Osteoblast (primary cell): ENCODE measurements at regions not wholly inside any gene's neighbourhood (a gene's known extent, or its start where the extent isn't known, plus 50 kb on each side); places are given as distances from the start of the nearest gene placed in this dataset.

Source experiments
- DNase-seq: peaks from one replicate; pipeline ENCODE4 v3.0.0; 2011; ENCODE audit warnings: low spot score, mixed read lengths; ENCODE audit not compliant: insufficient read length; ENCODE audit errors: missing footprints
- H2AFZ ChIP-seq: 2 replicates; pipeline ENCODE4 v1.6.0; 2011; ENCODE audit warnings: mild to moderate bottlenecking, low read length
- H3K27ac ChIP-seq: 2 replicates; pipeline ENCODE4 v1.5.1; 2011; ENCODE audit warnings: mild to moderate bottlenecking, low read depth, low read length, moderate library complexity
- H3K27me3 ChIP-seq: 2 replicates; pipeline ENCODE4 v1.6.0; 2012; ENCODE audit warnings: mild to moderate bottlenecking, control low read depth, inconsistent platforms, low read length, moderate library complexity; ENCODE audit not compliant: insufficient read depth
- H3K36me3 ChIP-seq: 2 replicates; pipeline ENCODE4 v1.5.1; 2011; ENCODE audit warnings: mild to moderate bottlenecking, low read length, control low read depth, moderate library complexity; ENCODE audit not compliant: insufficient read depth
- H3K4me1 ChIP-seq: 2 replicates; pipeline ENCODE4 v1.5.1; 2011; ENCODE audit warnings: mild to moderate bottlenecking, low read length, control low read depth, moderate library complexity; ENCODE audit not compliant: insufficient read depth
- H3K4me2 ChIP-seq: 2 replicates; pipeline ENCODE4 v1.6.0; 2011; ENCODE audit warnings: mild to moderate bottlenecking, low read length; ENCODE audit not compliant: insufficient read depth
- H3K4me3 ChIP-seq: fragments of 200-600 bp; sonication (generic); 3 replicates; pipeline ENCODE4 v1.5.1; 2012; ENCODE audit warnings: mild to moderate bottlenecking, low read length, inconsistent platforms; ENCODE audit not compliant: insufficient read depth
- H3K79me2 ChIP-seq: 2 replicates; pipeline ENCODE4 v1.6.0; 2012; ENCODE audit warnings: mild to moderate bottlenecking, low read length, control low read depth, inconsistent platforms; ENCODE audit not compliant: insufficient read depth
- H3K9me3 ChIP-seq: 2 replicates; pipeline ENCODE4 v1.5.1; 2011; ENCODE audit warnings: low read depth, low read length, control low read depth
- H4K20me1 ChIP-seq: 2 replicates; pipeline ENCODE4 v1.6.0; 2012; ENCODE audit warnings: mild to moderate bottlenecking, low read length, control low read depth; ENCODE audit not compliant: insufficient read depth
- CTCF ChIP-seq: IDR thresholded peaks from 2 replicates; pipeline ENCODE4 v1.5.1; 2011; ENCODE audit warnings: mild to moderate bottlenecking, low read depth, low read length, moderate library complexity; ENCODE audit errors: extremely low read depth

- H3K79me2 ChIP-seq: no peaks in the 10 kb centered on the region
- H4K20me1 ChIP-seq: no peaks in the 10 kb centered on the region
- H2AFZ ChIP-seq: no peak overlapping the region
- no peak overlapping the region for H3K4me3 ChIP-seq
- H3K4me1 ChIP-seq: no peaks in the 10 kb centered on the region
- H3K27me3 ChIP-seq: no peaks in the 10 kb centered on the region
- no peak overlapping the region for H3K4me2 ChIP-seq
- H3K9me3 ChIP-seq: no peaks in the 10 kb centered on the region
- no peak overlapping the region for H3K27ac ChIP-seq
- H3K36me3 ChIP-seq: no peaks in the 10 kb centered on the region
- TF ChIP-seq CTCF: no peak
- no peak for DNase-seq
Observed at GRCh38 chr14:36083317-36083716, 93.2 kb downstream of the PTCSC3 start.

- no peaks in the 10 kb centered on the region for H4K20me1 ChIP-seq
- no peaks in the 10 kb centered on the region for H3K4me1 ChIP-seq
- no peaks in the 10 kb centered on the region for H3K36me3 ChIP-seq
- DNase-seq: no peak
- no peak overlapping the region for H3K27ac ChIP-seq
- TF ChIP-seq CTCF: no peak
- H3K4me2 ChIP-seq: no peak overlapping the region
- no peaks in the 10 kb centered on the region for H3K79me2 ChIP-seq
- no peaks in the 10 kb centered on the region for H3K27me3 ChIP-seq
- no peak overlapping the region for H3K4me3 ChIP-seq
- no peaks in the 10 kb centered on the region for H3K9me3 ChIP-seq
- H2AFZ ChIP-seq: no peak overlapping the region
Observed at GRCh38 chr14:36078080-36078479, 98.4 kb downstream of the PTCSC3 start.

- DNase-seq: no peak
- no peak overlapping the region for H2AFZ ChIP-seq
- H3K79me2 ChIP-seq: no peaks in the 10 kb centered on the region
- H3K4me2 ChIP-seq: no peak overlapping the region
- no peak for TF ChIP-seq CTCF
- H3K4me1 ChIP-seq: no peaks in the 10 kb centered on the region
- no peaks in the 10 kb centered on the region for H3K36me3 ChIP-seq
- H3K27me3 ChIP-seq: no peaks in the 10 kb centered on the region
- H4K20me1 ChIP-seq: no peaks in the 10 kb centered on the region
- no peaks in the 10 kb centered on the region for H3K9me3 ChIP-seq
- H3K4me3 ChIP-seq: no peak overlapping the region
- no peak overlapping the region for H3K27ac ChIP-seq
Observed at GRCh38 chr14:36076197-36076596, 100.3 kb downstream of the PTCSC3 start.

- no peaks in the 10 kb centered on the region for H3K9me3 ChIP-seq
- no peak for DNase-seq
- no peak for TF ChIP-seq CTCF
- no peak overlapping the region for H3K4me2 ChIP-seq
- no peak overlapping the region for H3K27ac ChIP-seq
- no peaks in the 10 kb centered on the region for H3K79me2 ChIP-seq
- no peak overlapping the region for H3K4me3 ChIP-seq
- no peaks in the 10 kb centered on the region for H3K27me3 ChIP-seq
- H2AFZ ChIP-seq: no peak overlapping the region
- no peaks in the 10 kb centered on the region for H3K36me3 ChIP-seq
- H4K20me1 ChIP-seq: no peaks in the 10 kb centered on the region
- H3K4me1 ChIP-seq: no peaks in the 10 kb centered on the region
Observed at GRCh38 chr14:36075203-36075602, 101.3 kb downstream of the PTCSC3 start.
